ENCODE measurements at regions not wholly inside any gene's neighbourhood (a gene's known extent, or its start where the extent isn't known, plus 50 kb on each side); places are given as distances from the start of the nearest gene placed in this dataset.

DNA sequence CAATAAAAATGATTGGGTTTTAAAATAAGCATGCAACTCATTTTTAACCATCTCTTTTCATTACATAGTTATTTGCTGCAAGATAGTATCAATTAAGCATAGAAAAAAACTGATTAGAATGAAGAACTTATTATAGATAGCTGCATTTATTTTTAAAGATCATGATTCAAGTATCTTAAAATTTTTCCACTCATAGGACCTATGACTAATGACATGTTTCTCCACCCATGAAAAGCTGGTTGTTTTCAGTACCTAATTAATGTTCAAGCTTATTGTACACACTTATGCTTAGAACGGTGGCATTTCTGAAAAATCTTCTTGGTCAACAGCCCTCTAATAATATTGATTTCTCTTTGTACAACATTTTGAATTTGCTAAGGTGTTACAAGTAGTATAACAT, 193.5 kb upstream of the PITX2 start (continued):
- TF ChIP-seq CHD7 (IDR thresholded peaks at IDR 0.05; ENCODE audit: insufficient replicate concordance, low read length) (no peak), EZH2 (IDR thresholded peaks at IDR 0.05; ENCODE audit: low read depth, low read length, severe bottlenecking) (no peak), TCF12 (IDR thresholded peaks at IDR 0.05; ENCODE audit: low read depth, low read length) (no peak), TAF7 (optimal IDR thresholded peaks at IDR 0.05; ENCODE audit: borderline replicate concordance, low read depth, low read length) (no peak), CBX5 (IDR thresholded peaks at IDR 0.05; ENCODE audit: low read depth, low read length) (no peak), TEAD4 (IDR thresholded peaks at IDR 0.05; ENCODE audit: low read depth, low read length) (no peak), JUND (IDR thresholded peaks at IDR 0.05; ENCODE audit: low read length) (no peak), YY1 (IDR thresholded peaks at IDR 0.05; ENCODE audit: low read depth, low read length) (no peak), GTF2F1 (IDR thresholded peaks at IDR 0.05; ENCODE audit: borderline replicate concordance, low read depth, low read length) (no peak), POU5F1 (IDR thresholded peaks at IDR 0.05; ENCODE audit: low read depth, low read length) (no peak)
- TF ChIP-seq, protein P1, sequence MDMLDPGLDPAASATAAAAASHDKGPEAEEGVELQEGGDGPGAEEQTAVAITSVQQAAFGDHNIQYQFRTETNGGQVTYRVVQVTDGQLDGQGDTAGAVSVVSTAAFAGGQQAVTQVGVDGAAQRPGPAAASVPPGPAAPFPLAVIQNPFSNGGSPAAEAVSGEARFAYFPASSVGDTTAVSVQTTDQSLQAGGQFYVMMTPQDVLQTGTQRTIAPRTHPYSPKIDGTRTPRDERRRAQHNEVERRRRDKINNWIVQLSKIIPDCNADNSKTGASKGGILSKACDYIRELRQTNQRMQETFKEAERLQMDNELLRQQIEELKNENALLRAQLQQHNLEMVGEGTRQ (IDR thresholded peaks at IDR 0.05; ENCODE audit: low read length): no peak
